Osteoblast (primary cell): ENCODE measurements at regions not wholly inside any gene's neighbourhood (a gene's known extent, or its start where the extent isn't known, plus 50 kb on each side); places are given as distances from the start of the nearest gene placed in this dataset.

Source experiments
- DNase-seq: peaks from one replicate; pipeline ENCODE4 v3.0.0; 2011; ENCODE audit warnings: low spot score, mixed read lengths; ENCODE audit not compliant: insufficient read length; ENCODE audit errors: missing footprints
- H2AFZ ChIP-seq: 2 replicates; pipeline ENCODE4 v1.6.0; 2011; ENCODE audit warnings: mild to moderate bottlenecking, low read length
- H3K27ac ChIP-seq: 2 replicates; pipeline ENCODE4 v1.5.1; 2011; ENCODE audit warnings: mild to moderate bottlenecking, low read depth, low read length, moderate library complexity
- H3K27me3 ChIP-seq: 2 replicates; pipeline ENCODE4 v1.6.0; 2012; ENCODE audit warnings: mild to moderate bottlenecking, control low read depth, inconsistent platforms, low read length, moderate library complexity; ENCODE audit not compliant: insufficient read depth
- H3K36me3 ChIP-seq: 2 replicates; pipeline ENCODE4 v1.5.1; 2011; ENCODE audit warnings: mild to moderate bottlenecking, low read length, control low read depth, moderate library complexity; ENCODE audit not compliant: insufficient read depth
- H3K4me1 ChIP-seq: 2 replicates; pipeline ENCODE4 v1.5.1; 2011; ENCODE audit warnings: mild to moderate bottlenecking, low read length, control low read depth, moderate library complexity; ENCODE audit not compliant: insufficient read depth
- H3K4me2 ChIP-seq: 2 replicates; pipeline ENCODE4 v1.6.0; 2011; ENCODE audit warnings: mild to moderate bottlenecking, low read length; ENCODE audit not compliant: insufficient read depth
- H3K4me3 ChIP-seq: fragments of 200-600 bp; sonication (generic); 3 replicates; pipeline ENCODE4 v1.5.1; 2012; ENCODE audit warnings: mild to moderate bottlenecking, low read length, inconsistent platforms; ENCODE audit not compliant: insufficient read depth
- H3K79me2 ChIP-seq: 2 replicates; pipeline ENCODE4 v1.6.0; 2012; ENCODE audit warnings: mild to moderate bottlenecking, low read length, control low read depth, inconsistent platforms; ENCODE audit not compliant: insufficient read depth
- H3K9me3 ChIP-seq: 2 replicates; pipeline ENCODE4 v1.5.1; 2011; ENCODE audit warnings: low read depth, low read length, control low read depth
- H4K20me1 ChIP-seq: 2 replicates; pipeline ENCODE4 v1.6.0; 2012; ENCODE audit warnings: mild to moderate bottlenecking, low read length, control low read depth; ENCODE audit not compliant: insufficient read depth
- TF ChIP-seq, protein P1 (sequence below): IDR thresholded peaks from 2 replicates; pipeline ENCODE4 v1.5.1; 2011; ENCODE audit warnings: mild to moderate bottlenecking, low read depth, low read length, moderate library complexity; ENCODE audit errors: extremely low read depth

DNA sequence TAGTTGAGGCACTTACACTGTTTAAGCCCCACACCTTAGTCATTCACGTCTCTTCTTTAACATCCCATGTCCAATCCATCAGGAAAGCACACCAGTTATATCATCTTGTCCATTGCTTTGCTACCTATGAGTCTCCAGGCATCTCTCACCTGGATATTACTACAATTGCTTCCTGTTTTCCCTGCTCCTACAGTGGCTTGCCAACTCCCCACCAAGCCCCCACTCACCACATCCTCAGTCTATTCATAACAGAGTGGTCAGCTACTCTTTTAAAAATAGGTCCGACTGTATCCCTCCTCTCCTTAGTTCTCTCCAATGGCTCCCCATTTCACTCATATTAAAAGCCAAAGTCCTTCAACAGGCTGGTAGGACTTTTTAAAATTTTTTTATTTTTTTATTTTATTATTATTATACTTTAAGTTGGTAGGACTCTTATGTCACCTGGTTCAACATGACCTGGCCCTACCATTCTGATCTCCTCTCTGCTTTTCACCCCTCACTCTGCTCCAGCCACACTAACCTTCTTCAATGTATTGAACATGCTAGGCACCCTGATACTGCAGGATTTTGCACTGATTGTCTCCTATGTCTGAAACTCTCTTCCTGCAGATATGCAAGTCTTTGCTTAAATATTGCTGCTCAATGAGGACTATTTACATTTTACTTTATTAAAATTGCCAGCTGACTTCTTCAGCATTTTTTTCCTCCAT is 253.2 kb downstream of the CYRIA start:
- no peak overlapping the region for H3K27ac ChIP-seq
- no peaks in the 10 kb centered on the region for H3K79me2 ChIP-seq
- TF ChIP-seq, protein P1, sequence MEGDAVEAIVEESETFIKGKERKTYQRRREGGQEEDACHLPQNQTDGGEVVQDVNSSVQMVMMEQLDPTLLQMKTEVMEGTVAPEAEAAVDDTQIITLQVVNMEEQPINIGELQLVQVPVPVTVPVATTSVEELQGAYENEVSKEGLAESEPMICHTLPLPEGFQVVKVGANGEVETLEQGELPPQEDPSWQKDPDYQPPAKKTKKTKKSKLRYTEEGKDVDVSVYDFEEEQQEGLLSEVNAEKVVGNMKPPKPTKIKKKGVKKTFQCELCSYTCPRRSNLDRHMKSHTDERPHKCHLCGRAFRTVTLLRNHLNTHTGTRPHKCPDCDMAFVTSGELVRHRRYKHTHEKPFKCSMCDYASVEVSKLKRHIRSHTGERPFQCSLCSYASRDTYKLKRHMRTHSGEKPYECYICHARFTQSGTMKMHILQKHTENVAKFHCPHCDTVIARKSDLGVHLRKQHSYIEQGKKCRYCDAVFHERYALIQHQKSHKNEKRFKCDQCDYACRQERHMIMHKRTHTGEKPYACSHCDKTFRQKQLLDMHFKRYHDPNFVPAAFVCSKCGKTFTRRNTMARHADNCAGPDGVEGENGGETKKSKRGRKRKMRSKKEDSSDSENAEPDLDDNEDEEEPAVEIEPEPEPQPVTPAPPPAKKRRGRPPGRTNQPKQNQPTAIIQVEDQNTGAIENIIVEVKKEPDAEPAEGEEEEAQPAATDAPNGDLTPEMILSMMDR = no peak
- H3K36me3 ChIP-seq = no peaks in the 10 kb centered on the region
- no peak overlapping the region for H3K4me3 ChIP-seq
- no peaks in the 10 kb centered on the region for H3K4me1 ChIP-seq
- no peak for DNase-seq
- H3K9me3 ChIP-seq = peaks cover 5% of the 10 kb centered on the region
- H3K27me3 ChIP-seq = no peaks in the 10 kb centered on the region
- H3K4me2 ChIP-seq = no peak overlapping the region
- H2AFZ ChIP-seq = no peak overlapping the region
- H4K20me1 ChIP-seq = no peaks in the 10 kb centered on the region

DNA sequence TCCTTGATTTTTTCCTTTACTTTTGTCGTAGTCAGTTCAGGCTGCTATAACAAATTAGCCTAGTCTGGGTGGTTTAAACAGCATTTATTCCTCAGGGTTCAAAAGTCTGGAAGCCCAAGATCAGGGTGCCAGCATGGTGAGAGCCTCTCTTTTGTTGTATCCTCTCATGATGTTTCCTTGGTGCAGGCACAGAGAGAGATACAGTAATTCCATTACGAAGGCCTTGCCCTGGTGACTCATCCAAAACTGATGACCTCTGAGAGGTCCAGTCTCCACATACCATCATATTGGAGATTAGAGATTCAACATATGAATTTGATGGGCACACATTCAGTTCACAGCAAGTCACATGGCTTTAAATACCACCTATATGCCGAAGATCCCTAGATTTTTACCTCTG is 253.8 kb downstream of the CYRIA start:
- no peak for DNase-seq
- Histone ChIP-seq H3K27ac (no peak overlapping the region), H3K9me3 (peaks cover 4% of the 10 kb centered on the region), H3K4me2 (no peak overlapping the region), H4K20me1 (no peaks in the 10 kb centered on the region), H3K4me1 (no peaks in the 10 kb centered on the region), H3K79me2 (no peaks in the 10 kb centered on the region), H2AFZ (no peak overlapping the region), H3K27me3 (no peaks in the 10 kb centered on the region), H3K4me3 (no peak overlapping the region), H3K36me3 (no peaks in the 10 kb centered on the region)
- TF ChIP-seq, protein P1 = no peak

DNA sequence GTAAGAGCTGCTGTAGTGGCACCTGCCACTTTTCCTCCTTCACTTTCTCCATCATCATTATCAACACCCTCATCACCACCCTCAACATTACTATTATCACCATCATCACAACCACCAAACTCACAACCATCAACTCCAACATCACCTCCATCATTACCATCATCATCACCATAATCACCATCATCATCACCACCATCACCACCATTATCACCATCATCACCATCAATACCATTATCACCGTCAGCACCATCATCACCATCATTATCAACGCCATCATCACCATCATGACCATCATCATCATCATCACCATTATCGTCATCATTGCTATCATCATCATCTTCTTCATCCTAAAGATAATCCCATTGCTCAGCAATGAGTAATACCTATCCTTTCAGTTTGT is 255.8 kb downstream of the CYRIA start:
- no peak for DNase-seq
- peaks cover 2% of the 10 kb centered on the region for H3K9me3 ChIP-seq
- TF ChIP-seq, protein P1 = no peak
- no peaks in the 10 kb centered on the region for H4K20me1 ChIP-seq
- no peaks in the 10 kb centered on the region for H3K36me3 ChIP-seq
- no peaks in the 10 kb centered on the region for H3K27me3 ChIP-seq
- H2AFZ ChIP-seq = no peak overlapping the region
- no peaks in the 10 kb centered on the region for H3K4me1 ChIP-seq
- H3K79me2 ChIP-seq = no peaks in the 10 kb centered on the region
- H3K27ac ChIP-seq = no peak overlapping the region
- H3K4me2 ChIP-seq = no peak overlapping the region
- no peak overlapping the region for H3K4me3 ChIP-seq

DNA sequence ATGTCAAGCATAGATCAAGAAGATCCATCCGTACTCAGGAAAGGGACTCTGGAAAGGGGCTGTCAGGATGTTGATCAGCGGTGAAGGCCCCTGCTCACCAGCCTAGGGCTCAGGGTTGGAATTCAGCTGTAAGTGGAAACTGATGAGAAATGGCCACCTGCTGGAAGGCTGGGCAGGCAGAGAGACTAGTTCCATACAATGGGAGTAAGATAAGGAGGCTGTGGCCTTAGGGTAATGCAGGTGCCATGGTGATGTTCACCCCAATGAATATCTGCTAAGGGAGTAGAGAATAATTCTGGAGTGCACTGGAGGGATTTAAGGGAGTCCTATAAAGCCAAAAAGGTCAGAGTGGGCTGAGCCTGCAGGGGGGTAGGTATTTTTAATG is 256.6 kb downstream of the CYRIA start:
- H3K4me1 ChIP-seq = no peaks in the 10 kb centered on the region
- no peaks in the 10 kb centered on the region for H3K36me3 ChIP-seq
- no peak for DNase-seq
- H3K79me2 ChIP-seq = no peaks in the 10 kb centered on the region
- H2AFZ ChIP-seq = no peak overlapping the region
- H3K4me2 ChIP-seq = no peak overlapping the region
- TF ChIP-seq, protein P1 = no peak
- no peak overlapping the region for H3K27ac ChIP-seq
- H4K20me1 ChIP-seq = no peaks in the 10 kb centered on the region
- H3K27me3 ChIP-seq = no peaks in the 10 kb centered on the region
- H3K9me3 ChIP-seq = peaks cover 2% of the 10 kb centered on the region
- H3K4me3 ChIP-seq = no peak overlapping the region
